ENCODE measurements at regions not wholly inside any gene's neighbourhood (a gene's known extent, or its start where the extent isn't known, plus 50 kb on each side); places are given as distances from the start of the nearest gene placed in this dataset.
A peak's percentile ranks its signal among the peaks of the same experiment; 100 is the strongest.

DNA sequence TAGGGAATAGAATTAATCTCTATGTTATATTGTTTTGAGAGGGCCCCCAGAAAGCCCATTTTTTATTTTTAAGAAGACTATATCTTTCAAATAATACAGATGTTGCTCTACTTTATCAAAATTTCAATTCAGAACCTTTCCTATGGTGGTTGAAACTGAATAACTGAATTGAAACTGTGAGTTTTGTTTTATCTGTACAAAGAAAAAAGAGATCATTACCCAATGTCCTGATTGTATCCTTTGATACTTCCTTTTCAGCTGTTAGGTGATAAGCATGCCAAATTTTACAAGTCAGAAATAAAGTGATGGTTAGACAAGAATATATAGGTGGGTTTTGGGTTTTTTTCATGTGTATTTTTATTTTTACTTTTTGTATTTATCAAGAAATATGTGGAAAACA is 1293.1 kb upstream of the USP15 start:
- Histone ChIP-seq H3K4me2 (ENCODE audit: low read length, poor library complexity, severe bottlenecking) (no peak overlapping the region), H4K91ac (ENCODE audit: low read length) (no peak overlapping the region), H2BK15ac (ENCODE audit: low read depth, poor library complexity, severe bottlenecking) (no peak overlapping the region), H3K4me3 (ENCODE audit: insufficient read depth in 1 of 2, low read depth in 1 of 2, low read length in 2 of 2) (no peak overlapping the region), H3K18ac (ENCODE audit: low read depth in 1 of 2, low read length in 2 of 2) (no peak overlapping the region), H3K27ac (ENCODE audit: low read length, poor library complexity, severe bottlenecking) (no peak overlapping the region), H3K23ac (ENCODE audit: low read length in 2 of 2) (no peak overlapping the region), H3K27me3 (ENCODE audit: control insufficient read depth in 1 of 2, insufficient read depth in 1 of 2, low read length in 2 of 2) (no peaks in the 10 kb centered on the region), H3K36me3 (ENCODE audit: control insufficient read depth in 1 of 2, insufficient read depth in 2 of 2, low read depth in 1 of 2, low read length in 2 of 2) (no peaks in the 10 kb centered on the region), H2BK120ac (ENCODE audit: low read depth, low read length) (no peak overlapping the region), H2AFZ (ENCODE audit: low read depth, low read length) (no peak overlapping the region), H3K14ac (ENCODE audit: low read length in 2 of 2) (no peak overlapping the region), H4K8ac (ENCODE audit: low read length) (no peak overlapping the region), H3K9me3 (ENCODE audit: control insufficient read depth, low read length) (no peaks in the 10 kb centered on the region), H3K4ac (ENCODE audit: low read depth in 1 of 2, low read length in 2 of 2) (no peak overlapping the region), H2BK12ac (ENCODE audit: low read length in 2 of 2) (no peak overlapping the region), H2BK5ac (ENCODE audit: low read depth, low read length, poor library complexity, severe bottlenecking) (no peak overlapping the region), H2AK5ac (ENCODE audit: low read length, severe bottlenecking) (no peak overlapping the region), H3K9ac (ENCODE audit: low read length) (no peak overlapping the region), H3K79me1 (replicated peaks; ENCODE audit: low read length, poor library complexity, severe bottlenecking) (no peaks in the 10 kb centered on the region), H3K4me1 (ENCODE audit: control insufficient read depth, insufficient read depth, low read depth, low read length) (no peaks in the 10 kb centered on the region)
- no peak for DNase-seq

GRCh38 chr12:60977966-60978365 is 1282.2 kb upstream of the USP15 start:
- no peak overlapping the region for H3K23ac ChIP-seq (ENCODE audit: low read length in 2 of 2)
- no peak overlapping the region for H3K18ac ChIP-seq (ENCODE audit: low read depth in 1 of 2, low read length in 2 of 2)
- H3K9me3 ChIP-seq (ENCODE audit: control insufficient read depth, low read length), result peaks cover 4% of the 10 kb centered on the region
- no peak overlapping the region for H2BK12ac ChIP-seq (ENCODE audit: low read length in 2 of 2)
- no peak overlapping the region for H3K4ac ChIP-seq (ENCODE audit: low read depth in 1 of 2, low read length in 2 of 2)
- H2AK5ac ChIP-seq (ENCODE audit: low read length, severe bottlenecking), result no peak overlapping the region
- H4K8ac ChIP-seq (ENCODE audit: low read length), result no peak overlapping the region
- no peaks in the 10 kb centered on the region for H3K79me1 ChIP-seq (replicated peaks; ENCODE audit: low read length, poor library complexity, severe bottlenecking)
- H3K14ac ChIP-seq (ENCODE audit: low read length in 2 of 2), result no peak overlapping the region
- no peak overlapping the region for H4K91ac ChIP-seq (ENCODE audit: low read length)
- no peak overlapping the region for H3K4me3 ChIP-seq (ENCODE audit: insufficient read depth in 1 of 2, low read depth in 1 of 2, low read length in 2 of 2)
- H3K36me3 ChIP-seq (ENCODE audit: control insufficient read depth in 1 of 2, insufficient read depth in 2 of 2, low read depth in 1 of 2, low read length in 2 of 2), result no peaks in the 10 kb centered on the region
- no peak overlapping the region for H2AFZ ChIP-seq (ENCODE audit: low read depth, low read length)
- no peaks in the 10 kb centered on the region for H3K27me3 ChIP-seq (ENCODE audit: control insufficient read depth in 1 of 2, insufficient read depth in 1 of 2, low read length in 2 of 2)
- H2BK15ac ChIP-seq (ENCODE audit: low read depth, poor library complexity, severe bottlenecking), result no peak overlapping the region
- no peak overlapping the region for H2BK120ac ChIP-seq (ENCODE audit: low read depth, low read length)
- no peak overlapping the region for H2BK5ac ChIP-seq (ENCODE audit: low read depth, low read length, poor library complexity, severe bottlenecking)
- no peaks in the 10 kb centered on the region for H3K4me1 ChIP-seq (ENCODE audit: control insufficient read depth, insufficient read depth, low read depth, low read length)
- no peak overlapping the region for H3K27ac ChIP-seq (ENCODE audit: low read length, poor library complexity, severe bottlenecking)
- no peak overlapping the region for H3K9ac ChIP-seq (ENCODE audit: low read length)
- DNase-seq, result peak; percentile 6
- no peak overlapping the region for H3K4me2 ChIP-seq (ENCODE audit: low read length, poor library complexity, severe bottlenecking)
- WGBS, result 71% methylated on average over 3 of the region's 3 CpGs

DNA sequence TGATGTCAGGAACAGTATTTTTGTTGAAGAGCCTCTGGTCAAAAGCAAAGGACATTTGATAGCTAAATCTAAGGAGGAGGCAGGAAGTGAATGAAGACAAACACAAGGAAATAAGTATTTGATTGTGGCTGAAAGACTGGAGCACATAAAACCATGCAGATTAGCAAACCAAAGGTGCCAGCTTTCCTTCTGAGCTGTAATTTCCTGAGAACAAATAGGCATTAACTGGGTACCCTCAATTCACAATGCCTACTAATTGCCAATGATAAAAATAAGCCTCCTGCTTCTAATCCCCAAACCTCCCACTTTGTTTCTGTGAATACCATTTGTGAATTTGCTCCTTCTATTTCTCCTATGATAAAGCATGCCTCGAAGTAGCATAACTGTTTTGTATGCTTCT is 1279.6 kb upstream of the USP15 start:
- Histone ChIP-seq H3K4me2 (ENCODE audit: low read length, poor library complexity, severe bottlenecking) (no peak overlapping the region), H3K27ac (ENCODE audit: low read length, poor library complexity, severe bottlenecking) (no peak overlapping the region), H3K23ac (ENCODE audit: low read length in 2 of 2) (no peak overlapping the region), H3K4me3 (ENCODE audit: insufficient read depth in 1 of 2, low read depth in 1 of 2, low read length in 2 of 2) (no peak overlapping the region), H4K91ac (ENCODE audit: low read length) (no peak overlapping the region), H2BK15ac (ENCODE audit: low read depth, poor library complexity, severe bottlenecking) (no peak overlapping the region), H3K27me3 (ENCODE audit: control insufficient read depth in 1 of 2, insufficient read depth in 1 of 2, low read length in 2 of 2) (no peaks in the 10 kb centered on the region), H2BK120ac (ENCODE audit: low read depth, low read length) (no peak overlapping the region), H3K18ac (ENCODE audit: low read depth in 1 of 2, low read length in 2 of 2) (no peak overlapping the region), H3K9ac (ENCODE audit: low read length) (no peak overlapping the region), H4K8ac (ENCODE audit: low read length) (no peak overlapping the region), H3K4me1 (ENCODE audit: control insufficient read depth, insufficient read depth, low read depth, low read length) (no peaks in the 10 kb centered on the region), H3K79me1 (replicated peaks; ENCODE audit: low read length, poor library complexity, severe bottlenecking) (no peaks in the 10 kb centered on the region), H2AFZ (ENCODE audit: low read depth, low read length) (no peak overlapping the region), H3K14ac (ENCODE audit: low read length in 2 of 2) (no peak overlapping the region), H3K4ac (ENCODE audit: low read depth in 1 of 2, low read length in 2 of 2) (no peak overlapping the region), H2BK12ac (ENCODE audit: low read length in 2 of 2) (no peak overlapping the region), H2AK5ac (ENCODE audit: low read length, severe bottlenecking) (no peak overlapping the region), H2BK5ac (ENCODE audit: low read depth, low read length, poor library complexity, severe bottlenecking) (no peak overlapping the region), H3K36me3 (ENCODE audit: control insufficient read depth in 1 of 2, insufficient read depth in 2 of 2, low read depth in 1 of 2, low read length in 2 of 2) (no peaks in the 10 kb centered on the region), H3K9me3 (ENCODE audit: control insufficient read depth, low read length) (peaks cover 4% of the 10 kb centered on the region)
- WGBS, result no CpG with 5 or more reads among the region's 1 CpG
- DNase-seq, result no peak

DNA sequence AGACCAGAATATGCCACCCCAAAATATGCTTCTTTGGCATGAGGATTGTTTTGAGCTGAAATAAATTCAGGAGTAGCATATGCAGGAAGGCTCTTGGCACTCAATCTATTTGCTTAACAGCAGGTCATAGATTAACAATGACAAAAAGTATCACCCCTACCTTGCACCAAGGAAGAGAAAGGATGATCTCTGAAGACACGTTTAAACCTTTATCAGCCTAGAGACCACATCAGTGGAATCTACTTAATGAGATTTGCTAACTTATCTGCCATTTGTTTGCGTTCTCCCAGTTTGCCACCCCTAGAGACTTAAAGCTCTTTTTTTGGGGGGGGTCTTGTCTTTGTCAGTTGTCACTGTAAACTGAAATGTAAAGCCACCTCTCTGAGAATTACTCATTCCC is 1278.7 kb upstream of the USP15 start:
- Histone ChIP-seq H3K4me3 (ENCODE audit: insufficient read depth in 1 of 2, low read depth in 1 of 2, low read length in 2 of 2) (no peak overlapping the region), H3K79me1 (replicated peaks; ENCODE audit: low read length, poor library complexity, severe bottlenecking) (no peaks in the 10 kb centered on the region), H3K4me2 (ENCODE audit: low read length, poor library complexity, severe bottlenecking) (no peak overlapping the region), H3K4ac (ENCODE audit: low read depth in 1 of 2, low read length in 2 of 2) (no peak overlapping the region), H4K8ac (ENCODE audit: low read length) (no peak overlapping the region), H2BK5ac (ENCODE audit: low read depth, low read length, poor library complexity, severe bottlenecking) (no peak overlapping the region), H3K23ac (ENCODE audit: low read length in 2 of 2) (no peak overlapping the region), H3K18ac (ENCODE audit: low read depth in 1 of 2, low read length in 2 of 2) (no peak overlapping the region), H3K9ac (ENCODE audit: low read length) (no peak overlapping the region), H3K36me3 (ENCODE audit: control insufficient read depth in 1 of 2, insufficient read depth in 2 of 2, low read depth in 1 of 2, low read length in 2 of 2) (no peaks in the 10 kb centered on the region), H3K9me3 (ENCODE audit: control insufficient read depth, low read length) (peaks cover 4% of the 10 kb centered on the region), H3K14ac (ENCODE audit: low read length in 2 of 2) (no peak overlapping the region), H3K4me1 (ENCODE audit: control insufficient read depth, insufficient read depth, low read depth, low read length) (no peaks in the 10 kb centered on the region), H3K27ac (ENCODE audit: low read length, poor library complexity, severe bottlenecking) (no peak overlapping the region), H2BK12ac (ENCODE audit: low read length in 2 of 2) (no peak overlapping the region), H2AK5ac (ENCODE audit: low read length, severe bottlenecking) (no peak overlapping the region), H2AFZ (ENCODE audit: low read depth, low read length) (no peak overlapping the region), H2BK120ac (ENCODE audit: low read depth, low read length) (no peak overlapping the region), H4K91ac (ENCODE audit: low read length) (no peak overlapping the region), H3K27me3 (ENCODE audit: control insufficient read depth in 1 of 2, insufficient read depth in 1 of 2, low read length in 2 of 2) (no peaks in the 10 kb centered on the region), H2BK15ac (ENCODE audit: low read depth, poor library complexity, severe bottlenecking) (no peak overlapping the region)
- no peak for DNase-seq
- WGBS, result 80% methylated on average over 1 of the region's 2 CpGs

Data from mesenchymal stem cell (in vitro differentiated cells and primary cell).